Prostate gland (tissue), 2 donors: ENCODE measurements at regions not wholly inside any gene's neighbourhood (a gene's known extent, or its start where the extent isn't known, plus 50 kb on each side); places are given as distances from the start of the nearest gene placed in this dataset.

Experiments used
- DNase-seq: peaks from one replicate; pipeline ENCODE4 v3.0.0-alpha.2; 2019; ENCODE audit warnings: low spot score
- H3K27ac ChIP-seq, 2 donors: fragments of 200-600 bp; sonication (generic); 2 replicates each; pipeline ENCODE4 v1.5.1; 2017 to 2019
- H3K27me3 ChIP-seq: fragments of 200-600 bp; sonication (generic); replicated peaks from 2 replicates; pipeline ENCODE4 v1.5.1; 2019; ENCODE audit not compliant: insufficient read depth
- H3K36me3 ChIP-seq, 2 donors: fragments of 200-600 bp; sonication (generic); 1 replicate in 1 of 2; 2 replicates in 1 of 2; pipeline versions ENCODE4 v1.5.1 to v1.8.1; 2017 to 2019
- H3K4me1 ChIP-seq: fragments of 200-600 bp; sonication (generic); replicated peaks from 2 replicates; pipeline ENCODE4 v1.5.1; 2019
- H3K4me3 ChIP-seq, 2 donors: fragments of 200-600 bp; sonication (generic); 2 replicates each; pipeline ENCODE4 v1.5.1; 2017 to 2019
- H3K9me3 ChIP-seq: fragments of 200-600 bp; sonication (generic); 2 replicates; pipeline ENCODE4 v1.5.1; 2017
- POLR2A ChIP-seq: fragments of 450-650 bp; IDR thresholded peaks from one replicate; pipeline ENCODE4 v1.6.1; 2016; ENCODE audit warnings: antibody characterized with exemption, mild to moderate bottlenecking
- POLR2AphosphoS5 ChIP-seq: sonication (generic); formaldehyde crosslinking; IDR thresholded peaks from one replicate; pipeline ENCODE4 v1.6.1; 2017; ENCODE audit warnings: antibody characterized with exemption
- WGBS: methylation state at CpG from one replicate; pipeline ENCODE4 v1.1.5; 2018; 5-methylcytosine and 5-hydroxymethylcytosine counted together
- intact Hi-C: fragments of 100-400 bp; cut with DNase I; formaldehyde crosslinking; loops from one replicate; pipeline ENCODE4 v1.14.2; 2022
- TF ChIP-seq, protein P1 (sequence below), 4 experiments: fragments of 200-600 bp in 2 of 4; fragments of 450-650 bp in 2 of 4; sonication (generic) in 2 of 4; IDR thresholded peaks; 1 replicate in 3 of 4; 2 replicates in 1 of 4; pipeline ENCODE4 v1.5.1; 2016 to 2019; ENCODE audit warnings: antibody characterized with exemption in 4 of 4, mild to moderate bottlenecking in 2 of 4, moderate library complexity in 2 of 4

DNA sequence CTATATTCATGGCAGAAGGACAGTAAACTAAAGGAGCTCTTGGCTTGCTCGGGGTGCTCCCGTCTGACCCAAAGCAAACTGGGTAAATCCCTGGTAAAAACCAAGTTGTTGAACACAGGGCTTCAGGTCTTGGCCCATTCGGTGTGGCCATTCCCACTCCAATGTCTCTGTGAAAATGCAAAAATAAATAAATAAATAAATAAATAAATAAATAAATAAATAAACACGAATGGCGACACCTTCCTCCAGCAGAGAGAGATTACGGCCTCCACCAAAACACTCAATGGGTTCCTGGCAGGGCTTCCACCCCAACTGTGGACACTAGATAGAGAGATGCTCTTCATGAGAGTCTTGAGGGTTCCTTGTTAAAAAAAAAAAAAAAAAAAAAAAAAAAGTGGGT is 325.3 kb downstream of the SOX9 start:
- Histone ChIP-seq H3K4me3 (no peak overlapping the region), H3K36me3 (no peaks in the 10 kb centered on the region), H3K9me3 (no peaks in the 10 kb centered on the region), H3K4me1 (no peaks in the 10 kb centered on the region), H3K27me3 (no peaks in the 10 kb centered on the region), H3K27ac (no peak overlapping the region)
- WGBS = 90% methylated on average over 6 of the region's 6 CpGs
- intact Hi-C loops = loop anchor here (10.0 kb wide), 1 partner anchor 51 kb away; no protein-coding TSS in a partner anchor
- DNase-seq = no peak
- TF ChIP-seq, protein P1, sequence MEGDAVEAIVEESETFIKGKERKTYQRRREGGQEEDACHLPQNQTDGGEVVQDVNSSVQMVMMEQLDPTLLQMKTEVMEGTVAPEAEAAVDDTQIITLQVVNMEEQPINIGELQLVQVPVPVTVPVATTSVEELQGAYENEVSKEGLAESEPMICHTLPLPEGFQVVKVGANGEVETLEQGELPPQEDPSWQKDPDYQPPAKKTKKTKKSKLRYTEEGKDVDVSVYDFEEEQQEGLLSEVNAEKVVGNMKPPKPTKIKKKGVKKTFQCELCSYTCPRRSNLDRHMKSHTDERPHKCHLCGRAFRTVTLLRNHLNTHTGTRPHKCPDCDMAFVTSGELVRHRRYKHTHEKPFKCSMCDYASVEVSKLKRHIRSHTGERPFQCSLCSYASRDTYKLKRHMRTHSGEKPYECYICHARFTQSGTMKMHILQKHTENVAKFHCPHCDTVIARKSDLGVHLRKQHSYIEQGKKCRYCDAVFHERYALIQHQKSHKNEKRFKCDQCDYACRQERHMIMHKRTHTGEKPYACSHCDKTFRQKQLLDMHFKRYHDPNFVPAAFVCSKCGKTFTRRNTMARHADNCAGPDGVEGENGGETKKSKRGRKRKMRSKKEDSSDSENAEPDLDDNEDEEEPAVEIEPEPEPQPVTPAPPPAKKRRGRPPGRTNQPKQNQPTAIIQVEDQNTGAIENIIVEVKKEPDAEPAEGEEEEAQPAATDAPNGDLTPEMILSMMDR (IDR thresholded peaks at IDR 0.05) = no peak
- no peak for TF ChIP-seq POLR2A
- no peak for TF ChIP-seq POLR2AphosphoS5

DNA sequence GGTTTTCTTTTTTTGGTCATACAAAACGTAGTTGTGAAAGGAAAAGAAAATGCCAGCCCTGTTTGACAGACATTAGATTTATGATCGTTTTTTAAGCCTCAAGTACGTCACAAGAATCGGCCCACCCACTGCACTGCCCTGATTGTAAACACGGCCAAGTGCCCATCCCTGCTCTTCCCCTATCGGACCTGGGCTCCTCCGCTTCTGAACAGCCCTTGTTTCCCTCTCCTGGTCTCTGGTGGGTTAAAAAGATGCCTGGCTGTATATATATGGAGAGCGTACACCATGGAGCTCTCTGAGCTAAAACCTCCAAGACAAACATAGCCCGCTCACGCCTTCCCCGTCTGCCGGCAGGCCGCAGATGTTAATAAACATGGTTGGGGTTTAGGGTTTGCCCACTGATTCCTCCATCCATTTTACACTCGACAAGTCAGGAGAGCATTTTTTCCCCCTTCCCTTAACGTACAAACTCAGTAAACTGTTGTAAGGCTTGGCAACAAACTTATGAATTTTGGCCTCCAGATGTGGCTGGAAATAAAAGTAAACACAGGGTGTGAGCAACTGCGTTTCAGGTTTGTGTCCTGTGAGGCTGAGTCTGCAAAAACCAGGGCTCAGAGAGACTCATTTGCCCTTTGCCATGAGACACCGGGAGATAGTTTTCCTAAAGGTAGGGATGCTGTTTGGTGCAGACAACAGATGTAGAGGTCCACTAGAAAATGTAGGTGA is 325.9 kb downstream of the SOX9 start:
- TF ChIP-seq POLR2A (no peak), POLR2AphosphoS5 (no peak)
- TF ChIP-seq, protein P1 (IDR thresholded peaks at IDR 0.05) = no peak
- Histone ChIP-seq H3K27me3 (no peaks in the 10 kb centered on the region), H3K4me3 (no peak overlapping the region), H3K27ac (no peak overlapping the region), H3K4me1 (no peaks in the 10 kb centered on the region), H3K9me3 (no peaks in the 10 kb centered on the region), H3K36me3 (no peaks in the 10 kb centered on the region)
- 57% methylated on average over 17 of the region's 17 CpGs for WGBS
- intact Hi-C loops = loop anchor here (10.0 kb wide), 1 partner anchor 52 kb away; no protein-coding TSS in a partner anchor
- no peak for DNase-seq

DNA sequence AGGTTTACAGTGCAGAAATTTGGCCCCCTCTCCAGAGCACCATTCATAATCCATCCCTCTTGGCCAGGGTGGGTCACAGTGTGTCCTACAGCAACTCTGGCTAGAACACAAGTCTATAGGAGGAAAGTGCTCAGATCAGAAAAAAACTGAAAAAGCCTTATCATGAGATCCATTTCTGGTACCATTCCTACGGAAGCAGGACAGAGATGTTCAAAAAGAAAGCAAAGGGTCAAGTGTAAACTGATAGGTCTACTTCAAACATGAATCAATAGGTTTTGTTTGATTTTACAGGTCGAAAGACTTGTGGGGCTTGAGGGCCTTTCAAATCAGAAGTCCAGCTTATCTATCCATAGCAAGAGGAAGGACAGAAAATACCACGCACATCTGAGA is 326.4 kb downstream of the SOX9 start:
- DNase-seq = no peak
- Histone ChIP-seq H3K27me3 (no peaks in the 10 kb centered on the region), H3K4me3 (no peak overlapping the region), H3K9me3 (no peaks in the 10 kb centered on the region), H3K36me3 (no peaks in the 10 kb centered on the region), H3K4me1 (no peaks in the 10 kb centered on the region), H3K27ac (no peak overlapping the region)
- TF ChIP-seq, protein P1 (IDR thresholded peaks at IDR 0.05) = no peak
- TF ChIP-seq POLR2A (no peak), POLR2AphosphoS5 (no peak)
- intact Hi-C loops = loop anchor here (10.0 kb wide), 1 partner anchor 52 kb away; no protein-coding TSS in a partner anchor
- 84% methylated on average over 3 of the region's 3 CpGs for WGBS

DNA sequence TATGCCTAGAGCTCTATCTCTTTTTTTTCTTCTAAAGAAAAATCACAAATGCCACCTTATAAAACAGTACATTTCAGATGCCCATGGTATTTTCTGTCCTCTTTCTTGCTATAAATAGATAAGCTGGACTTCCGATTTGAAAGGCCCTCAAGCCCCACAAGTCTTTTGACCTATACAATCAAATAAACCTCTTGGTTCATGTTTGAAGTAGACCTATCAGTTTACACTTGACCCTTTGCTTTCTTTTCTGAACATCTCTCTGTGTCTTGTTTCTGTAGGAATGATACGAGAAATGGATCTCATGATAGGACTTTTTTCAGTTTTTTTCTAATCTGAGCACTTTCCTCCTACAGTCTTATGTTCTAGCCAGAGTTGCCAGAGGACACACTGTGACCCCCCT is 327.2 kb downstream of the SOX9 start:
- Histone ChIP-seq H3K27me3 (no peaks in the 10 kb centered on the region), H3K27ac (no peak overlapping the region), H3K36me3 (no peaks in the 10 kb centered on the region), H3K4me1 (no peaks in the 10 kb centered on the region), H3K4me3 (no peak overlapping the region), H3K9me3 (no peaks in the 10 kb centered on the region)
- TF ChIP-seq POLR2A (no peak), POLR2AphosphoS5 (no peak)
- TF ChIP-seq, protein P1 (IDR thresholded peaks at IDR 0.05) = no peak
- DNase-seq = no peak
- intact Hi-C loops = loop anchor here (10.0 kb wide), 1 partner anchor 53 kb away; no protein-coding TSS in a partner anchor
- WGBS = 88% methylated on average over 2 of the region's 2 CpGs
